ENCODE measurements at regions not wholly inside any gene's neighbourhood (a gene's known extent, or its start where the extent isn't known, plus 50 kb on each side); places are given as distances from the start of the nearest gene placed in this dataset.
"Not testable (repeated sequence)": the region's sequence is repeated elsewhere in the genome, so short reads cannot be mapped to it uniquely, and the experiment has no call there.

DNA sequence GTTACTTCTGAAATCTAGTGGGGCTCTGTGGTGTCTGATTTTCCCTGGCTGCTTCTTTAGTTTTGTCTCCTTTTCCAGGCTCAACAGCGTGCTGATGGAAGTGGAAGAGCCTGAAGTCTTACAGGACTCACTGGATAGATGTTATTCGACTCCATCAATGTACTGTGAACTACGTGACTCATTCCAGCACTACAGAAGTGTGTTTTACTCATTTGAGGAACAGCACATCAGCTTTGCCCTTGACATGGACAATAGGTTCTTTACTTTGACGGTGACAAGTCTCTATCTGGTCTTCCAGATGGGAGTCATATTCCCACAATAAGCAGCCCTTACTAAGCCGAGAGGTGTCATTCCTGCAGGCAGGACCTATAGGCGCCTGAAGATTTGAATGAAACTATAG, 51.1 kb downstream of the NBPF8 start:
- H3K9ac ChIP-seq (replicated peaks; ENCODE audit: extremely low read depth, insufficient read depth, low read length); dilution Hi-C loops (cut with MboI; ENCODE audit: extremely low pct_ligation_motif_present, low sequenced_read_pairs): not testable (repeated sequence)

GRCh38 chr1:120477663-120478062, 62.8 kb downstream of the NBPF8 start:
- not testable (repeated sequence) for DNase-seq (ENCODE audit: low read depth, low spot score); FAIRE-seq; BruUV-seq (replicated peaks)

More for the DNA sequence above, 51.1 kb downstream of the NBPF8 start:
- H3K9me3 ChIP-seq (replicated peaks; ENCODE audit: control insufficient read depth, insufficient read depth, low read length); H3K36me3 ChIP-seq (ENCODE audit: control insufficient read depth in 2 of 2, extremely low read depth in 1 of 2, insufficient read depth in 2 of 2, low read length in 2 of 2); H3K4me2 ChIP-seq (ENCODE audit: insufficient read depth, low read length); H3K4me1 ChIP-seq (ENCODE audit: control insufficient read depth, extremely low read depth, insufficient read depth, low read length); BruUV-seq (replicated peaks); FAIRE-seq; H3K4me3 ChIP-seq (replicated peaks in 1 of 3; ENCODE audit: insufficient read depth in 1 of 3, low read depth in 1 of 3, low read length in 3 of 3); DNase-seq (ENCODE audit: low read depth, low spot score); H3K27me3 ChIP-seq (ENCODE audit: control insufficient read depth in 2 of 2, insufficient read depth in 2 of 2, low read length in 2 of 2); H3K27ac ChIP-seq (ENCODE audit: insufficient read depth, low read depth, low read length); POLR2A ChIA-PET; H4K20me1 ChIP-seq (replicated peaks; ENCODE audit: control insufficient read depth, extremely low read depth, insufficient read depth, low read length); CTCF ChIA-PET; H3K79me2 ChIP-seq (ENCODE audit: control insufficient read depth, insufficient read depth, low read length); H3K9me1 ChIP-seq (replicated peaks; ENCODE audit: control insufficient read depth, extremely low read depth, insufficient read depth, low read length); intact Hi-C loops (cut with micrococcal nuclease); H2AFZ ChIP-seq (ENCODE audit: low read depth, low read length): not testable (repeated sequence)

GRCh38 chr1:120478400-120478799, 63.6 kb downstream of the NBPF8 start:
- H3K27me3 ChIP-seq (ENCODE audit: control insufficient read depth in 2 of 2, insufficient read depth in 2 of 2, low read length in 2 of 2); H3K4me2 ChIP-seq (ENCODE audit: insufficient read depth, low read length); BruUV-seq (replicated peaks); CTCF ChIA-PET; H3K4me3 ChIP-seq (replicated peaks in 1 of 3; ENCODE audit: insufficient read depth in 1 of 3, low read depth in 1 of 3, low read length in 3 of 3); H3K27ac ChIP-seq (ENCODE audit: insufficient read depth, low read depth, low read length); H3K9ac ChIP-seq (replicated peaks; ENCODE audit: extremely low read depth, insufficient read depth, low read length); H3K79me2 ChIP-seq (ENCODE audit: control insufficient read depth, insufficient read depth, low read length); DNase-seq (ENCODE audit: low read depth, low spot score); H3K4me1 ChIP-seq (ENCODE audit: control insufficient read depth, extremely low read depth, insufficient read depth, low read length); FAIRE-seq; H3K9me3 ChIP-seq (replicated peaks; ENCODE audit: control insufficient read depth, insufficient read depth, low read length); H4K20me1 ChIP-seq (replicated peaks; ENCODE audit: control insufficient read depth, extremely low read depth, insufficient read depth, low read length); dilution Hi-C loops (cut with MboI; ENCODE audit: extremely low pct_ligation_motif_present, low sequenced_read_pairs); intact Hi-C loops (cut with micrococcal nuclease); H3K36me3 ChIP-seq (ENCODE audit: control insufficient read depth in 2 of 2, extremely low read depth in 1 of 2, insufficient read depth in 2 of 2, low read length in 2 of 2); POLR2A ChIA-PET; H2AFZ ChIP-seq (ENCODE audit: low read depth, low read length); H3K9me1 ChIP-seq (replicated peaks; ENCODE audit: control insufficient read depth, extremely low read depth, insufficient read depth, low read length): not testable (repeated sequence)

More at GRCh38 chr1:120477663-120478062, 62.8 kb downstream of the NBPF8 start:
- H3K27me3 ChIP-seq (ENCODE audit: control insufficient read depth in 2 of 2, insufficient read depth in 2 of 2, low read length in 2 of 2); H3K27ac ChIP-seq (ENCODE audit: insufficient read depth, low read depth, low read length); H3K9ac ChIP-seq (replicated peaks; ENCODE audit: extremely low read depth, insufficient read depth, low read length); H3K9me3 ChIP-seq (replicated peaks; ENCODE audit: control insufficient read depth, insufficient read depth, low read length); H3K4me1 ChIP-seq (ENCODE audit: control insufficient read depth, extremely low read depth, insufficient read depth, low read length); dilution Hi-C loops (cut with MboI; ENCODE audit: extremely low pct_ligation_motif_present, low sequenced_read_pairs); H4K20me1 ChIP-seq (replicated peaks; ENCODE audit: control insufficient read depth, extremely low read depth, insufficient read depth, low read length); H3K4me2 ChIP-seq (ENCODE audit: insufficient read depth, low read length); H3K79me2 ChIP-seq (ENCODE audit: control insufficient read depth, insufficient read depth, low read length); H2AFZ ChIP-seq (ENCODE audit: low read depth, low read length); intact Hi-C loops (cut with micrococcal nuclease); POLR2A ChIA-PET; H3K9me1 ChIP-seq (replicated peaks; ENCODE audit: control insufficient read depth, extremely low read depth, insufficient read depth, low read length); H3K4me3 ChIP-seq (replicated peaks in 1 of 3; ENCODE audit: insufficient read depth in 1 of 3, low read depth in 1 of 3, low read length in 3 of 3); H3K36me3 ChIP-seq (ENCODE audit: control insufficient read depth in 2 of 2, extremely low read depth in 1 of 2, insufficient read depth in 2 of 2, low read length in 2 of 2); CTCF ChIA-PET: not testable (repeated sequence)

DNA sequence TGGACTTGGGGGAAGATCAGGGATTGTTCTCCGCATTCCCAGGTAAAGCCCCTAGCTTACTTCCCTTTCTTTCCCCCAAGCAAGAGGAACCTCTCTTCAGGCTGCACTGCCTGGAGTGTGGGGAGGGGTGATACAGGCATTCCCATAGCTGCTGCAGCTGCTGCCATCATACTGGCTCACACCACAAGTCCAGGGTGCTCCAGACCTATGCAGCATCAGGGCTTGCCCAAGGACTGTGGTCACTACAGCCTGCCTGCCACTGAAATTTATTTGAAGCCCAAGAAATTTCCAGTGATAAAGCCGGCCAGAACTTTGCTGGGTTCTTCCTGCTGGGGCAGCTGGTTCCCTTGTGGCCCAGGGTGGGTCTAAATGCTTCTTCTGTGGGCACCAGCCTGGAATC, 72.7 kb downstream of the NBPF8 start:
- CTCF ChIA-PET: not testable (repeated sequence)

More for the DNA sequence above, 72.7 kb downstream of the NBPF8 start:
- H3K9ac ChIP-seq (replicated peaks; ENCODE audit: extremely low read depth, insufficient read depth, low read length); H3K4me1 ChIP-seq (ENCODE audit: control insufficient read depth, extremely low read depth, insufficient read depth, low read length); H2AFZ ChIP-seq (ENCODE audit: low read depth, low read length); H3K27ac ChIP-seq (ENCODE audit: insufficient read depth, low read depth, low read length); H4K20me1 ChIP-seq (replicated peaks; ENCODE audit: control insufficient read depth, extremely low read depth, insufficient read depth, low read length); BruUV-seq (replicated peaks); H3K79me2 ChIP-seq (ENCODE audit: control insufficient read depth, insufficient read depth, low read length); FAIRE-seq; H3K9me3 ChIP-seq (replicated peaks; ENCODE audit: control insufficient read depth, insufficient read depth, low read length); POLR2A ChIA-PET; H3K9me1 ChIP-seq (replicated peaks; ENCODE audit: control insufficient read depth, extremely low read depth, insufficient read depth, low read length); H3K4me2 ChIP-seq (ENCODE audit: insufficient read depth, low read length); intact Hi-C loops (cut with micrococcal nuclease); dilution Hi-C loops (cut with MboI; ENCODE audit: extremely low pct_ligation_motif_present, low sequenced_read_pairs); DNase-seq (ENCODE audit: low read depth, low spot score); H3K36me3 ChIP-seq (ENCODE audit: control insufficient read depth in 2 of 2, extremely low read depth in 1 of 2, insufficient read depth in 2 of 2, low read length in 2 of 2); H3K4me3 ChIP-seq (replicated peaks in 1 of 3; ENCODE audit: insufficient read depth in 1 of 3, low read depth in 1 of 3, low read length in 3 of 3); H3K27me3 ChIP-seq (ENCODE audit: control insufficient read depth in 2 of 2, insufficient read depth in 2 of 2, low read length in 2 of 2): not testable (repeated sequence)
